Neural cell (in vitro differentiated cells): ENCODE measurements at regions not wholly inside any gene's neighbourhood (a gene's known extent, or its start where the extent isn't known, plus 50 kb on each side); places are given as distances from the start of the nearest gene placed in this dataset.

ENCODE experiments used
- H2AFZ ChIP-seq: fragments of 200-600, 300-800 bp; sonication (generic), shearing (Covaris generic); 2 replicates; pipeline ENCODE4 v1.6.0; 2014; ENCODE audit warnings: low read depth, mild to moderate bottlenecking, antibody characterized with exemption, low read length, moderate library complexity
- H3F3A ChIP-seq: fragments of 200-600 bp; shearing (Covaris generic); 2 replicates; pipeline ENCODE4 v1.6.1; 2016; ENCODE audit warnings: mild to moderate bottlenecking, moderate library complexity, mixed read lengths, antibody characterized with exemption, low read length; ENCODE audit not compliant: insufficient read depth, poor library complexity, severe bottlenecking
- H3K27ac ChIP-seq: fragments of 200-600, 300-800 bp; sonication (generic), shearing (Covaris generic); 2 replicates; pipeline ENCODE4 v1.5.1; 2014; ENCODE audit warnings: mild to moderate bottlenecking, low read length, moderate library complexity
- H3K27me3 ChIP-seq: fragments of 300-800, 200-600 bp; sonication (generic), shearing (Covaris generic); 2 replicates; pipeline ENCODE4 v1.6.0; 2014; ENCODE audit warnings: mild to moderate bottlenecking, low read depth, low read length, moderate library complexity; ENCODE audit not compliant: insufficient read depth
- H3K36me3 ChIP-seq: fragments of 300-800, 200-600 bp; sonication (generic), shearing (Covaris generic); 2 replicates; pipeline ENCODE4 v1.5.1; 2014; ENCODE audit warnings: mild to moderate bottlenecking, antibody characterized with exemption, low read length, moderate library complexity; ENCODE audit not compliant: insufficient read depth
- H3K4me2 ChIP-seq: fragments of 300-800, 200-600 bp; sonication (generic), shearing (Covaris generic); 2 replicates; pipeline ENCODE4 v1.6.0; 2014; ENCODE audit warnings: mild to moderate bottlenecking, low read length
- H3K4me3 ChIP-seq: fragments of 300-800, 200-600 bp; sonication (generic), shearing (Covaris generic); 2 replicates; pipeline ENCODE4 v1.5.1; 2014; ENCODE audit warnings: mild to moderate bottlenecking, low read length, moderate library complexity
- H3K79me2 ChIP-seq: fragments of 200-600 bp; shearing (Covaris generic); replicated peaks from 2 replicates; pipeline ENCODE4 v1.6.0; 2014; ENCODE audit warnings: mild to moderate bottlenecking, low read length, moderate library complexity; ENCODE audit not compliant: insufficient read depth
- H3K9ac ChIP-seq: fragments of 300-800, 200-600 bp; sonication (generic), shearing (Covaris generic); 2 replicates; pipeline ENCODE4 v1.6.1; 2016; ENCODE audit warnings: mild to moderate bottlenecking, low read length, mixed read lengths
- H3K9me2 ChIP-seq: fragments of 200-600 bp; shearing (Covaris generic); 2 replicates; pipeline ENCODE4 v1.6.1; 2016; ENCODE audit warnings: mild to moderate bottlenecking, low read length, mixed read lengths; ENCODE audit not compliant: insufficient read depth
- H3K9me3 ChIP-seq: fragments of 200-600, 300-800 bp; sonication (generic), shearing (Covaris generic); 2 replicates; pipeline ENCODE4 v1.6.1; 2016; ENCODE audit warnings: mild to moderate bottlenecking, mixed run types, low read length, moderate library complexity, mixed read lengths
- H4K20me1 ChIP-seq: fragments of 200-600 bp; shearing (Covaris generic); 2 replicates; pipeline ENCODE4 v1.6.1; 2016; ENCODE audit warnings: mild to moderate bottlenecking, mixed run types; ENCODE audit not compliant: insufficient read depth
- CTCF ChIP-seq: fragments of 450-650 bp; IDR thresholded peaks from 2 replicates; pipeline ENCODE4 v1.5.1; 2014; ENCODE audit warnings: antibody characterized with exemption, mild to moderate bottlenecking, moderate library complexity; ENCODE audit not compliant: poor library complexity, severe bottlenecking
- EP300 ChIP-seq: fragments of 450-650 bp; conservative IDR thresholded peaks from 2 replicates; pipeline ENCODE4 v1.6.1; 2014; ENCODE audit warnings: antibody characterized with exemption, mild to moderate bottlenecking, moderate library complexity; ENCODE audit not compliant: poor library complexity, severe bottlenecking
- EZH2 ChIP-seq: fragments of 200-600, 300-800 bp; shearing (Covaris generic), sonication (generic); IDR thresholded peaks from 2 replicates; pipeline ENCODE4 v1.6.1; 2014; ENCODE audit warnings: antibody characterized with exemption, low read length, borderline replicate concordance, mild to moderate bottlenecking; ENCODE audit not compliant: insufficient read depth, poor library complexity, severe bottlenecking
- MXI1 ChIP-seq: fragments of 450-650 bp; conservative IDR thresholded peaks from 2 replicates; pipeline ENCODE4 v1.6.1; 2014; ENCODE audit warnings: antibody characterized with exemption, mild to moderate bottlenecking; ENCODE audit not compliant: poor library complexity, severe bottlenecking
- POLR2AphosphoS5 ChIP-seq: IDR thresholded peaks from 2 replicates; pipeline ENCODE4 v1.6.1; 2012
- RAD21 ChIP-seq: fragments of 450-650 bp; conservative IDR thresholded peaks from 2 replicates; pipeline ENCODE4 v1.6.1; 2014; ENCODE audit warnings: antibody characterized with exemption, mild to moderate bottlenecking, moderate library complexity
- REST ChIP-seq: IDR thresholded peaks from 2 replicates; pipeline ENCODE4 v1.6.1; 2012; ENCODE audit warnings: borderline replicate concordance
- SMC3 ChIP-seq: fragments of 450-650 bp; conservative IDR thresholded peaks from 2 replicates; pipeline ENCODE4 v1.6.1; 2014; ENCODE audit warnings: antibody characterized with exemption, mild to moderate bottlenecking, moderate library complexity; ENCODE audit not compliant: poor library complexity
- TAF1 ChIP-seq: IDR thresholded peaks from 2 replicates; pipeline ENCODE4 v1.6.1; 2012; ENCODE audit warnings: low read depth

- Histone ChIP-seq H3F3A (no peaks in the 10 kb centered on the region), H3K27ac (no peak overlapping the region), H2AFZ (no peak overlapping the region), H3K4me2 (no peak overlapping the region), H3K36me3 (no peaks in the 10 kb centered on the region), H3K79me2 (no peaks in the 10 kb centered on the region), H3K9me3 (no peaks in the 10 kb centered on the region), H3K27me3 (no peaks in the 10 kb centered on the region), H4K20me1 (no peaks in the 10 kb centered on the region), H3K4me3 (no peak overlapping the region), H3K9ac (no peak overlapping the region), H3K9me2 (no peaks in the 10 kb centered on the region)
- TF ChIP-seq EP300 (no peak), EZH2 (no peak), REST (no peak), SMC3 (no peak), POLR2AphosphoS5 (no peak), TAF1 (no peak), CTCF (no peak), MXI1 (no peak), RAD21 (no peak)
These were observed 152.1 kb downstream of the KCTD15 start for GRCh38 chr19:33948651-33949335.

GRCh38 chr19:33950091-33950750, 153.6 kb downstream of the KCTD15 start:
- no peaks in the 10 kb centered on the region for H3K9me3 ChIP-seq
- no peak overlapping the region for H3K27ac ChIP-seq
- no peaks in the 10 kb centered on the region for H3F3A ChIP-seq
- no peak for TF ChIP-seq RAD21
- no peak for TF ChIP-seq TAF1
- TF ChIP-seq EP300: no peak
- no peak for TF ChIP-seq CTCF
- no peak for TF ChIP-seq REST
- no peak for TF ChIP-seq POLR2AphosphoS5
- no peak for TF ChIP-seq MXI1
- TF ChIP-seq EZH2: no peak
- no peak for TF ChIP-seq SMC3
- no peak overlapping the region for H3K9ac ChIP-seq
- no peaks in the 10 kb centered on the region for H3K27me3 ChIP-seq
- H3K36me3 ChIP-seq: no peaks in the 10 kb centered on the region
- no peaks in the 10 kb centered on the region for H4K20me1 ChIP-seq
- no peaks in the 10 kb centered on the region for H3K9me2 ChIP-seq
- H3K4me2 ChIP-seq: no peak overlapping the region
- no peaks in the 10 kb centered on the region for H3K79me2 ChIP-seq
- no peak overlapping the region for H2AFZ ChIP-seq
- H3K4me3 ChIP-seq: no peak overlapping the region
